ENCODE measurements at regions not wholly inside any gene's neighbourhood (a gene's known extent, or its start where the extent isn't known, plus 50 kb on each side); places are given as distances from the start of the nearest gene placed in this dataset.

- TF ChIP-seq, protein P1, sequence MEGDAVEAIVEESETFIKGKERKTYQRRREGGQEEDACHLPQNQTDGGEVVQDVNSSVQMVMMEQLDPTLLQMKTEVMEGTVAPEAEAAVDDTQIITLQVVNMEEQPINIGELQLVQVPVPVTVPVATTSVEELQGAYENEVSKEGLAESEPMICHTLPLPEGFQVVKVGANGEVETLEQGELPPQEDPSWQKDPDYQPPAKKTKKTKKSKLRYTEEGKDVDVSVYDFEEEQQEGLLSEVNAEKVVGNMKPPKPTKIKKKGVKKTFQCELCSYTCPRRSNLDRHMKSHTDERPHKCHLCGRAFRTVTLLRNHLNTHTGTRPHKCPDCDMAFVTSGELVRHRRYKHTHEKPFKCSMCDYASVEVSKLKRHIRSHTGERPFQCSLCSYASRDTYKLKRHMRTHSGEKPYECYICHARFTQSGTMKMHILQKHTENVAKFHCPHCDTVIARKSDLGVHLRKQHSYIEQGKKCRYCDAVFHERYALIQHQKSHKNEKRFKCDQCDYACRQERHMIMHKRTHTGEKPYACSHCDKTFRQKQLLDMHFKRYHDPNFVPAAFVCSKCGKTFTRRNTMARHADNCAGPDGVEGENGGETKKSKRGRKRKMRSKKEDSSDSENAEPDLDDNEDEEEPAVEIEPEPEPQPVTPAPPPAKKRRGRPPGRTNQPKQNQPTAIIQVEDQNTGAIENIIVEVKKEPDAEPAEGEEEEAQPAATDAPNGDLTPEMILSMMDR (IDR thresholded peaks at IDR 0.05; ENCODE audit: unreplicated experiment), result no peak
- POLR2A ChIA-PET, result no interaction called here
- no peak overlapping the region for H3K4me3 Mint-ChIP-seq (ENCODE audit: unreplicated experiment)
- no peaks in the 10 kb centered on the region for H3K9me3 Mint-ChIP-seq (ENCODE audit: unreplicated experiment)
- DNase-seq (ENCODE audit: unreplicated experiment), result no peak
- H3K4me1 Mint-ChIP-seq (ENCODE audit: insufficient read depth, unreplicated experiment), result no peaks in the 10 kb centered on the region
- H3K36me3 Mint-ChIP-seq (ENCODE audit: insufficient read depth, unreplicated experiment), result no peaks in the 10 kb centered on the region
- intact Hi-C loops (cut with micrococcal nuclease), result no loop called here
- CTCF ChIA-PET, result interaction anchor here (1.8 to 2.0 kb wide), 2 partner anchors 11 to 88 kb away, joined by 8 to 9 read pairs; no protein-coding TSS in a partner anchor
- peaks cover 12% of the 10 kb centered on the region for H3K27me3 Mint-ChIP-seq (ENCODE audit: insufficient read depth, unreplicated experiment)
- H3K27ac Mint-ChIP-seq (ENCODE audit: low read depth, unreplicated experiment), result no peak overlapping the region
- BruUV-seq (replicated peaks), result no TSS peak
Measured at GRCh38 chr3:124438813-124439212, 291.4 kb upstream of the UMPS start.

DNA sequence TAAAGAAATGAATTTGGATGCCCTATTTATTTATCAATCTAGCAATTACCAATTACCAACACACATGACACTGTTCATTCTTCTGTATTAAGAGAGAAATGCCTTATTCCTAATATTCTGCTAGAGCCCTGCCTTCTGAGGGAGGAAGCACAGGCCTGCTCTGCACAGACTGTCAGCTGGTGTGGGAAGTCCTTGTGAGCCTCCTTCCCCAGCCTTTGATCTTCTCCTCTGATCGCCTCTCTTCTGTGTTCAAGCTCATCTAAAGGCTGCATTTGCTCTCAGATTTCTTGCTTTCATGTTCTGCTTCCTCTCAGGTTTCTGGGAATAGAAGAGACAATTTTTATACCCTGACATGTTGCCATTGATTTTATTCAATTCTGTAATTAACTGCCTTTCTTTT, 290.6 kb upstream of the UMPS start:
- no TSS peak for BruUV-seq (replicated peaks)
- Mint-ChIP-seq H3K4me1 (ENCODE audit: insufficient read depth, unreplicated experiment) (no peaks in the 10 kb centered on the region), H3K4me3 (ENCODE audit: unreplicated experiment) (no peak overlapping the region), H3K36me3 (ENCODE audit: insufficient read depth, unreplicated experiment) (no peaks in the 10 kb centered on the region), H3K27me3 (ENCODE audit: insufficient read depth, unreplicated experiment) (peaks cover 20% of the 10 kb centered on the region), H3K27ac (ENCODE audit: low read depth, unreplicated experiment) (peak overlapping the region; percentile 20), H3K9me3 (ENCODE audit: unreplicated experiment) (no peaks in the 10 kb centered on the region)
- TF ChIP-seq, protein P1 (IDR thresholded peaks at IDR 0.05; ENCODE audit: unreplicated experiment), result no peak
- CTCF ChIA-PET, result interaction anchor here (1.2 to 2.0 kb wide), 4 partner anchors 12 to 89 kb away, joined by 4 to 9 read pairs (median 6); no protein-coding TSS in a partner anchor
- intact Hi-C loops (cut with micrococcal nuclease), result no loop called here
- DNase-seq (ENCODE audit: unreplicated experiment), result no peak
- POLR2A ChIA-PET, result interaction anchor here (0.6 to 0.7 kb wide), 2 partner anchors 11 to 173 kb away, joined by 3 read pairs; no protein-coding TSS in a partner anchor

DNA sequence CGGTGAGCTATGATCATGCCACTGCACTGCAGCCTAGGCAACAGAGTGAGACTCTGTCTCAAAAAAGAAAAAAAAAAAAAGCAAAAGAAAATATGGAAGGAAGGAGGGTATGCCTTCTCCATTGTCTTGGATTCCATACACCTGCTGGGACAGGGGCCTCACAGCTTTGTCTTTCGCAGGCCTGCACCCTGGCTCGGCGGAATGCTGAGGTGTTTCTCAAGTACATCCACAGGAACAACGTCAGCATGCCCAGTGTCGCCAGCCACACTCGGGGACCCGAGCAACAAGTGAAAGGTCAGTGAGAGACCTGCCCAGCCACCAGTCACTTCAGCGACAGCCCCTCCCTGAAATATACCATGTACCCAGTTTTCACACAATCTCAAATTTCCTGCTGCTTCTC, 288.5 kb upstream of the UMPS start:
- intact Hi-C loops (cut with micrococcal nuclease), result no loop called here
- peaks cover 35% of the 10 kb centered on the region for H3K27me3 Mint-ChIP-seq (ENCODE audit: insufficient read depth, unreplicated experiment)
- H3K9me3 Mint-ChIP-seq (ENCODE audit: unreplicated experiment), result no peaks in the 10 kb centered on the region
- TF ChIP-seq, protein P1 (IDR thresholded peaks at IDR 0.05; ENCODE audit: unreplicated experiment), result no peak
- no peaks in the 10 kb centered on the region for H3K36me3 Mint-ChIP-seq (ENCODE audit: insufficient read depth, unreplicated experiment)
- DNase-seq (ENCODE audit: unreplicated experiment), result no peak
- H3K4me1 Mint-ChIP-seq (ENCODE audit: insufficient read depth, unreplicated experiment), result no peaks in the 10 kb centered on the region
- no peak overlapping the region for H3K4me3 Mint-ChIP-seq (ENCODE audit: unreplicated experiment)
- BruUV-seq (replicated peaks), result no TSS peak
- no peak overlapping the region for H3K27ac Mint-ChIP-seq (ENCODE audit: low read depth, unreplicated experiment)
- CTCF ChIA-PET, result interaction anchor here (1.2 kb wide), 1 partner anchor 26 kb away, joined by 3 read pairs; no protein-coding TSS in a partner anchor
- POLR2A ChIA-PET, result no interaction called here

- BruUV-seq (replicated peaks), result no TSS peak
- intact Hi-C loops (cut with micrococcal nuclease), result no loop called here
- no peaks in the 10 kb centered on the region for H3K36me3 Mint-ChIP-seq (ENCODE audit: insufficient read depth, unreplicated experiment)
- DNase-seq (ENCODE audit: unreplicated experiment), result no peak
- no peak overlapping the region for H3K27ac Mint-ChIP-seq (ENCODE audit: low read depth, unreplicated experiment)
- H3K27me3 Mint-ChIP-seq (ENCODE audit: insufficient read depth, unreplicated experiment), result peaks cover 42% of the 10 kb centered on the region
- POLR2A ChIA-PET, result no interaction called here
- no peaks in the 10 kb centered on the region for H3K4me1 Mint-ChIP-seq (ENCODE audit: insufficient read depth, unreplicated experiment)
- H3K4me3 Mint-ChIP-seq (ENCODE audit: unreplicated experiment), result no peak overlapping the region
- no peaks in the 10 kb centered on the region for H3K9me3 Mint-ChIP-seq (ENCODE audit: unreplicated experiment)
- CTCF ChIA-PET, result interaction anchor here (1.8 kb wide), 1 partner anchor 13 kb away, joined by 5 read pairs; no protein-coding TSS in a partner anchor
- TF ChIP-seq, protein P1 (IDR thresholded peaks at IDR 0.05; ENCODE audit: unreplicated experiment), result no peak
Measured at GRCh38 chr3:124442463-124442862, 287.8 kb upstream of the UMPS start.

Data from MCF 10A (cell line).